NCI-H748 (cell line): ENCODE measurements at regions not wholly inside any gene's neighbourhood (a gene's known extent, or its start where the extent isn't known, plus 50 kb on each side); places are given as distances from the start of the nearest gene placed in this dataset.
"Not testable (repeated sequence)": the region's sequence is repeated elsewhere in the genome, so short reads cannot be mapped to it uniquely, and the experiment has no call there.

Experiments used
- DNase-seq: peaks from one replicate; lab custom pipeline; 2025; ENCODE audit not compliant: unreplicated experiment; lab: John Stamatoyannopoulos, UW

- DNase-seq: no peak
Observed at GRCh38 chr6:16950825-16951495, 150.9 kb upstream of the STMND1 start.

- DNase-seq: no peak
Observed at GRCh38 chr6:16950302-16950701, 151.5 kb upstream of the STMND1 start.

DNA sequence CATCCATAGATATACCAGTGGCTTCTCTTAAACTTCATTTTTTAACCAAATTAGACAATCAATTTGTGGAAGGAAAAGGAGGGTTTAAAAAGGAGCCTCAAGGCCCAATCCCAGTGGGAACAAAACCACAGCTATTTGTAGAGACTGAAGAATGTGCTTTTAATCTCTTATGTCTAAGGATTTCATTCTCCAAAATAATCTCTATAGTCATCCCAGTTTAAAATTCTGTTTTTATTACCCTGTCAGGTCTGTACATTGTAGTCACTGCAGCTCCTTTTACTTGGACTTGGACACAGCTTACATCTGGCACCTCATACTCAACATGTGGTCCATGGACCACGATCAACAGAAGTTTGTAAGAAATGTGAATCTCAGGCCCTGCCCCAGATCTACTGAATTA is 152.1 kb upstream of the STMND1 start:
- DNase-seq: no peak

GRCh38 chr6:16948396-16948795 is 153.5 kb upstream of the STMND1 start:
- DNase-seq: no peak

DNA sequence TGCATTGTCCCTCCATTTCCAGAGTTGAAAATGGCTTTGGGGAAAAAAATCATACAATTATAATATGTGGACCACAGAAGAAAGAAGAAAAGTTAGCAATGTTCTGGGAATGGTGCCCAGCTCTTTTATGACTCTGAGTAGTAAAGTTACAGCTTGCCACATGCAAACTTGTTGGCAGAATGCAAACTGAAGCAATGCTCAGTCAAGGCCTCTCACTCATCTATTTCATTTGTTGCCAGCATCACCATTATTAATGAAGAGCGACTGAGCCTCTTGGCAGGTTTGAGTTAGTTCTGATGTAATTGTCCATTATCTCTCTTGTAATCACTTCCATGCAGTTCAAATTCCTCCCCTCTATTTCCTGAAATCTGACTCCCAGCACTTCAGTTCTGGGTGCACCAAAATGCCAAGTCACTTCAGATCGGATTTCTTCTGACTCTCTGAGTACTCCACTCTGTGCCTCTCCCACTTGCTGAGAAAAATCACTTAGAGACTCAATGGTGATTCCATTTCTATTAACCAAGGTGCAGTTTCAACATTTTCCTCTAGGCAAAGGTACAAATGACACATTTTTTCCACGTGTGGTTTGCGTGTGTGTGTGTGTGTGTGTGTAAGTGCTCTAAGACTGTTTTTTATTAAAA is 154.4 kb upstream of the STMND1 start:
- DNase-seq: peak; percentile 75

DNA sequence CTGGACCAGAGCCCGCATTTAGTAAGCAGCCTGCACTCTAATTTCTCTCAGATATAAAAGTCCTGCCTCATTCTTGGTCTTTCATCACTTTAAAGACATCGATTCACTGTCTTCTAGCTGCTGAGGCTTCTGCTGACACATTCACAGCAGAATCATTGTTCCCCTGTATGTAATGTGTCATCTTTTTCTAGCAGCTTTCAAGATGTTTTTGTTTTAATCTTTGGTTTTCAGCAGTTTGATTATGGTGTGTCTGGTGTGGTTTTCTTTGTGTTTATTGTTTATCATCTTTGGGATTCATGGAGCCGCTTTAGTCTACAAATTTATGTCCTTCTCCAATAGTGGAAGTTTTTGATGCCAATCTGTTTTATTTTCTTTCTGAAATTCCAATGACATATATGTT is 157.3 kb upstream of the STMND1 start:
- DNase-seq: no peak

DNA sequence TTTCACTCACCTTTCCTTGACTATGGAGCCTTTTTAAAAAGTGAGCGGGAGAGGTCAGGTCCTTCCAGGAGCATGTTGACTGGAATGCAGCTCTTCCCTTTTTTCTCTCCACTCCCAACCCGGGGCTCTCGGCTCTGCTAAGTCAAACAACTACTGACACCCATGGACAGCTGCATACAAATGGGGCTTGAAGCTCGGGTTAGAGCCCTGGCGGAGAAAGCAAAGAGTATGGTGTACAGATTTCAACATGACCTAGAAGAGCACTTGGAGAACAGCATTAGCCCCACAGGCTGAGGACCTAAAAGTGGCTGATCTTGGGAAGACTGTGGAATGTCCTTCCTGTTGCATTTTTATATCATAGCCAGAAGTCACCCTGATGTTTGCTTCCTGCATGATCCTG is 162.0 kb upstream of the STMND1 start:
- no peak for DNase-seq

DNA sequence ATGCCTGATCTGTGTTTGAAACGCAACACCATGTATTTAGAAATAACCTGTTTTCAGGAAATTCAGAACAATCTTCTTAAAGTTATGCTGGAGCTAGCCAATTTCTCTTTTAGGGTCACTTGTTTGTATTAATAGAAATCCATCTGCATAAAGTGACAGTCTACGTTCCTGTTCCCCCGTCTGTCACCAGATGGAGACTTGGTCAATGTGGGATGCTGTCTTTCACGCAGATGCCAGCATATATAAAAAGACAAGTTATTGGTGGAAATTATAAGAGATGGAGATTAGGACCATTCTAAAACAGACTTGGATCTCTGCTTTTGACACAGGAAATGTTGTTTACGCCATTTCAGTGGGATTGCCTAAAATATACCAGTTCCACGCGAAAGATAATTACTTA is 162.5 kb upstream of the STMND1 start:
- no peak for DNase-seq

GRCh38 chr6:16936893-16937292 is 165.0 kb upstream of the STMND1 start:
- DNase-seq: no peak

GRCh38 chr6:16933961-16934360 is 167.9 kb upstream of the STMND1 start:
- DNase-seq: no peak

- no peak for DNase-seq
Observed at GRCh38 chr6:16933532-16933931, 168.3 kb upstream of the STMND1 start.

- no peak for DNase-seq
Observed at GRCh38 chr6:16932920-16933319, 168.9 kb upstream of the STMND1 start.

GRCh38 chr6:16931079-16931478 is 169.8 kb upstream of the ATXN1 start:
- DNase-seq: not testable (repeated sequence)

- no peak for DNase-seq
Observed at GRCh38 chr6:16930432-16930831, 169.2 kb upstream of the ATXN1 start.

DNA sequence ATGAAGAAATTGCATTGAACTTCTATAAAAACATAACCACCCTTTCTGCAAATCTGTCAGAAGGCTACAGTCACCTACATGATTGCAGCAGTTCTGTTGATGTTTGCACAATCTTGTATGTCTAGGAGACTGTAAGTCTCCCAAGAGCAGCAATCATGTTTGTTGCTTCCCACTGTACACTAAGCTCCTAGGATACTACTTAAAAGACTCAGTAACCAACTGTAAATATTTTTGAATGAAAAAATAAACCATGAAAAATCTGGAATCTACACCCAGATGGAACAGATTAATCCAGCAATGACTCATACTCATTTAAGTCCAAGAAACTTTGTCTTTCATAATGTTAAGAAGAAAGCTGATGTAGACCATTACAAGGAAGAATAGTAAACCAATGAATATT is 168.5 kb upstream of the ATXN1 start:
- DNase-seq: no peak

- no peak for DNase-seq
Observed at GRCh38 chr6:16928387-16928786, 167.1 kb upstream of the ATXN1 start.

DNA sequence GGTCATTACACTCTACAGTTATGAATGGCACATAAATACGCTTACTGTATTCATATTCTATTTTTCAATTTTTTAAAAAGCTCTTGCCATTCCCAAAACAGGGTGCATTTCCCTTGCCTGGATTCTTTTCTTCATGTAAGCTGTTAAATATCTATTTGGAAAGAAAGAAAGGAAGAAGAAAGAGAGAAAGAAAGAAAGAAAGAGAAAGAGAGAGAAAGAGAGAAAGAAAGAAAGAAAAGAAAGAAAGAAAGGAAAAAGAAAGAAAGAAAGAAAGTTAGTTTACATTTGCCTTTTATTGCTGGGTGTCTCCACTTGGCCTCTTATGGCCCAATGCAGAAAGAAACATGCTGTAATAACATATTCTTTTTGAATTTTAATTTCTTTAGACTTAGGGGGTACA is 165.9 kb upstream of the ATXN1 start:
- no peak for DNase-seq

GRCh38 chr6:16925461-16925860 is 164.2 kb upstream of the ATXN1 start:
- no peak for DNase-seq

DNA sequence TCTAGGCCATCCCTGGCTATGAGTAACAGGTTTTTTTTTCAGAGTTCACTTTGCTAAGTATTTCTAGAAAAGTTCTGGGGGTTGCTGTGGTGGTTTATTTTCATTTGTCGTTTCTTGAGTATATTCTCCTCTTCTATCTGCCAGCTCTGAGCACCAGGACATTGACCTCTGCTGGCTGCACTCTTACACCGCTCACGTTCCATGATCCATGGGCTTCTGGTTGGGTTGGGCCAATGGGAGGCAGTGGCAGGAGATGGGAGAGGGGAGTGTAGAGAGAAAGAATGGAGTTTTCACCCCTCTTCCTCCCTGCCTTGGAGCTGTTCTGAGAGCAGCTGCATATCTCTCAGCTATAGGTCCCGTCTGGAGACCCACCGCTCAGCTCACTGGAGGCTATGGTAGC is 161.0 kb upstream of the ATXN1 start:
- DNase-seq: no peak

DNA sequence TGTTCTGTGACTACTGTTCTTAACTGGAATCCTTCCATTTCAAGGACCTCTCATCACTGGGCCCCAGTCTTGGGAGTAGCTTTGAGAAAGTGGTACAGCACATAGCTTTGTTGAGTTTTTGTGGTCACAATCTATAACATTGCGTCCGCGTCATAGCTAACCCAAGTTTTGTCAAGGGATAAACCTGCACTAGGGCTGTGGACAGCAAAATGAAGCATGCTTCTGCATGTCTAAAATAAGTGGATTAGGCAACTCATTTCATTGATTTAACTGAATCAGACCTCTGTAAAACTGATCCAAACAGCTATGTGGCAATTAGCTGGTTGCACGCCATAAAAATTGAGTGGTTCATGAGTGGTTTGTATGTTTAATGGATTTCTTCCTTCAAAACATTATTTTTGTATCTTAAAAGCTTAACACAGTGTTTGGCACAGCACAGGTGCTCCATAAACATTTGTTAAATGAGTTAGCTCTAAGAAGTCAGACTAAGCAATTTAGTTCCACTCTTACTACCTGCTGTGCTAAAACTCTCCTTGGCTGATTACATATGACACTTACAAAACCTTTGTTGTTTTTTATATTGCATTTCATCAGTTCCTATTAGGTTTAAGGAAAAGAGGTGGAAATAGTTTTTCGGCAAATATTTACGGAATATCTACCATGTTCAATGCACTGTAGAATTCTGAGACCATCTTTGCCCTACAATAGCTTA is 160.3 kb upstream of the ATXN1 start:
- DNase-seq: peak; percentile 40

DNA sequence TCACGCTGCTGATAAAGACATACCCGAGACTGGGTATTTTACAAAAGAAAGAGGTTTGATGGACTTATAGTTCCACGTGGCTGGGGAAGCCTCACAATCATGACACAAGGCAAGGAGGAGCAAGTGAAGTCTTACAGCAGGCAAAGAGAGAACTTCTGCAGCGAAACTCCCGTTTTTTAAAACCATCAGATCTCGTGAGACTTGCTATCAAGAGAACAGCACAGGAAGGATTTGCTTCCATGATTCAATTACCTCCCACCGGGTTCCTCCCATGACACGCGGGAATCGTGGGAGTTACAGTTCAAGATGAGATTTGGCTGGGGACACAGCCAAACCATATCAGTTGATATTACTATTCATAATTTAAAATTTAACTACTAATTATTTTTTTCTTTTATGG is 157.3 kb upstream of the ATXN1 start:
- DNase-seq: peak; percentile 49

DNA sequence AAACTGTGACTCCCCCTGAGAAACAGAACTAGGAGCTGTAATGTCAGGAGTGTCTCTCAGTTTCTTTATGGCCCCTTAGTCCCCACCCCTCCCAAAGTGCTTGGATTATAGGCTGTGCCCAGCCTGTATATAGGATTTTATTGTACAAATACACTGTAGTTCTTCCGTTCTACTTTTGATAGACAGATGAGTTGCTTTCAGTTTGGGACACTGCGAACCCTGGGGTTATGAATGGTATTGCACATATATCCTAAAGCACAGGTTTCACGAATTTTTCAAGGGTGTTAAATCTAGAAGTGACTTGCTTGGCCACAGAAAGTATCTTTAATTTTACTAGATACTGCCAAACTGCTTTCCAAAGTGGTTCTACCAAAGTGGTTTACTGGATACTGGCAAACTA is 152.9 kb upstream of the ATXN1 start:
- DNase-seq: no peak
